ENCODE measurements at regions not wholly inside any gene's neighbourhood (a gene's known extent, or its start where the extent isn't known, plus 50 kb on each side); places are given as distances from the start of the nearest gene placed in this dataset.

GRCh38 chr13:111907341-111907880, 159.5 kb upstream of the SOX1 start:
- TF ChIP-seq CTCF (IDR thresholded peaks at IDR 0.05) (no peak), POLR2AphosphoS5 (IDR thresholded peaks at IDR 0.05) (no peak), POLR2A (IDR thresholded peaks at IDR 0.05; ENCODE audit: low read depth) (no peak), EP300 (IDR thresholded peaks at IDR 0.05) (no peak)

Data from esophagus muscularis mucosa (tissue), 4 donors.